DND-41 (cell line): ENCODE measurements at regions not wholly inside any gene's neighbourhood (a gene's known extent, or its start where the extent isn't known, plus 50 kb on each side); places are given as distances from the start of the nearest gene placed in this dataset.

Experiments
- ATAC-seq: fragments of 200-7000 bp; cut with Tn5 transposase; 3 replicates; pipeline ENCODE4 v1.9.1; 2021; ENCODE audit warnings: low read depth; ENCODE audit not compliant: insufficient read depth
- DNase-seq: peaks from one replicate; pipeline ENCODE4 v3.0.0-alpha.2; 2020
- H2AFZ ChIP-seq: 2 replicates; pipeline ENCODE4 v1.6.0; 2012; ENCODE audit warnings: low read depth, low read length
- H3K27ac ChIP-seq: 2 replicates; pipeline ENCODE4 v1.5.1; 2012; ENCODE audit warnings: low read length, inconsistent platforms
- H3K27me3 ChIP-seq: fragments of 200-600 bp; sonication (generic); 2 replicates; pipeline ENCODE4 v1.6.0; 2012; ENCODE audit warnings: low read length, mild to moderate bottlenecking, inconsistent platforms; ENCODE audit not compliant: insufficient read depth, poor library complexity
- H3K36me3 ChIP-seq: 2 replicates; pipeline ENCODE4 v1.5.1; 2012; ENCODE audit warnings: low read length, inconsistent platforms; ENCODE audit not compliant: insufficient read depth
- H3K4me1 ChIP-seq: 2 replicates; pipeline ENCODE4 v1.5.1; 2012; ENCODE audit warnings: mild to moderate bottlenecking, low read length; ENCODE audit not compliant: insufficient read depth
- H3K4me2 ChIP-seq: 2 replicates; pipeline ENCODE4 v1.6.0; 2012; ENCODE audit warnings: mild to moderate bottlenecking, moderate library complexity, low read length, inconsistent platforms; ENCODE audit not compliant: insufficient read depth
- H3K4me3 ChIP-seq, 2 experiments: fragments of 200-600 bp in 1 of 2; shearing (Covaris generic) in 1 of 2; 2 replicates each; pipeline ENCODE4 v1.5.1; 2012 to 2016; ENCODE audit warnings: inconsistent platforms in 2 of 2, low read length in 2 of 2, mild to moderate bottlenecking in 2 of 2, low read depth in 1 of 2, moderate library complexity in 1 of 2
- H3K79me2 ChIP-seq: 2 replicates; pipeline ENCODE4 v1.6.0; 2012; ENCODE audit warnings: low read length, inconsistent platforms; ENCODE audit not compliant: insufficient read depth
- H3K9ac ChIP-seq: 2 replicates; pipeline ENCODE4 v1.6.0; 2012; ENCODE audit warnings: low read depth, mild to moderate bottlenecking, inconsistent platforms, low read length, moderate library complexity
- H3K9me3 ChIP-seq: 2 replicates; pipeline ENCODE4 v1.5.1; 2012; ENCODE audit warnings: low read length, moderate library complexity, mild to moderate bottlenecking, inconsistent platforms; ENCODE audit not compliant: insufficient read depth, severe bottlenecking
- H4K20me1 ChIP-seq: 2 replicates; pipeline ENCODE4 v1.6.0; 2012; ENCODE audit warnings: low read length; ENCODE audit not compliant: insufficient read depth
- CTCF ChIP-seq: IDR thresholded peaks from 2 replicates; pipeline ENCODE4 v1.5.1; 2012; ENCODE audit warnings: borderline replicate concordance, low read length, moderate library complexity, mild to moderate bottlenecking; ENCODE audit not compliant: poor library complexity, severe bottlenecking; ENCODE audit errors: extremely low read depth
- EZH2 ChIP-seq: IDR thresholded peaks from 3 replicates; pipeline ENCODE4 v1.6.1; 2012; ENCODE audit warnings: borderline replicate concordance, low read depth, mild to moderate bottlenecking, moderate library complexity, low read length, inconsistent platforms; ENCODE audit not compliant: severe bottlenecking

GRCh38 chr11:109806205-109806604, 287.0 kb upstream of the ZC3H12C start:
- no peak overlapping the region for H3K9ac ChIP-seq
- H3K4me2 ChIP-seq, result no peak overlapping the region
- DNase-seq, result no peak
- no peak overlapping the region for H3K27ac ChIP-seq
- no peaks in the 10 kb centered on the region for H3K4me1 ChIP-seq
- H3K27me3 ChIP-seq, result no peaks in the 10 kb centered on the region
- H4K20me1 ChIP-seq, result no peaks in the 10 kb centered on the region
- no peaks in the 10 kb centered on the region for H3K9me3 ChIP-seq
- no peaks in the 10 kb centered on the region for H3K36me3 ChIP-seq
- TF ChIP-seq EZH2, result no peak
- no peak for TF ChIP-seq CTCF
- H2AFZ ChIP-seq, result no peak overlapping the region
- no peaks in the 10 kb centered on the region for H3K79me2 ChIP-seq
- H3K4me3 ChIP-seq, result no peak overlapping the region
- no peak for ATAC-seq

- H3K4me2 ChIP-seq, result no peak overlapping the region
- ATAC-seq (no peak), DNase-seq (no peak)
- H2AFZ ChIP-seq, result no peak overlapping the region
- H3K4me3 ChIP-seq, result no peak overlapping the region
- H3K36me3 ChIP-seq, result no peaks in the 10 kb centered on the region
- no peak overlapping the region for H3K9ac ChIP-seq
- H3K4me1 ChIP-seq, result no peaks in the 10 kb centered on the region
- H3K27ac ChIP-seq, result no peak overlapping the region
- H4K20me1 ChIP-seq, result no peaks in the 10 kb centered on the region
- no peak for TF ChIP-seq EZH2
- no peak for TF ChIP-seq CTCF
- H3K27me3 ChIP-seq, result no peaks in the 10 kb centered on the region
- no peaks in the 10 kb centered on the region for H3K9me3 ChIP-seq
- no peaks in the 10 kb centered on the region for H3K79me2 ChIP-seq
These were observed 284.6 kb upstream of the ZC3H12C start for GRCh38 chr11:109808569-109808968.

DNA sequence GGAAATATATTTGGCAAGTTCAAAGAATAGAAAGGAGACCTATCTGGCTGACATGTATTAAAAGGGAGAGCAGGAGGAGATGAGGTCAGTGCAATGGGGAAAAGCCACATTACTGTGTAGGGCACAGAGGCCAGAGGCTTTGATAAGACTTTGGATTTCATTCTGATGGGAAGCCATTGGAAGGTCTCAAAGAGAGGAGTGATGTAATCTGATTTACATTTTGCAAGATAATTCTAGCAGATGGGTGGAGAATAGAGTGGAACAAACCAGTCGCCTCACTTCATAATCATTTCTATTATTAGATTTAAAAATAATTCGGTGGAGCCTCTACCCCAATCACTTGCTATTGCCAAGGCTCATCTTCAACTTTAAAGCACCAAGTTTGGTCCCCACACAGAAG, 278.4 kb upstream of the ZC3H12C start:
- Histone ChIP-seq H3K79me2 (no peaks in the 10 kb centered on the region), H3K27me3 (no peaks in the 10 kb centered on the region), H3K27ac (no peak overlapping the region), H3K4me3 (no peak overlapping the region), H3K9ac (no peak overlapping the region), H3K4me1 (no peaks in the 10 kb centered on the region), H3K36me3 (no peaks in the 10 kb centered on the region), H2AFZ (no peak overlapping the region), H3K4me2 (no peak overlapping the region), H3K9me3 (no peaks in the 10 kb centered on the region), H4K20me1 (no peaks in the 10 kb centered on the region)
- TF ChIP-seq EZH2, result no peak
- TF ChIP-seq CTCF, result no peak
- ATAC-seq, result no peak
- DNase-seq, result no peak
